Amygdala (tissue), 56 donors: ENCODE measurements at regions not wholly inside any gene's neighbourhood (a gene's known extent, or its start where the extent isn't known, plus 50 kb on each side); places are given as distances from the start of the nearest gene placed in this dataset.

ENCODE experiments used
- DNase-seq, 56 donors: peaks; one replicate each; lab custom pipeline; 2025; lab: John Stamatoyannopoulos, UW

- DNase-seq, result no peak
Observed at GRCh38 chr4:71691416-71692073, 92.3 kb downstream of the GC start.

- DNase-seq, result no peak
Observed at GRCh38 chr4:71689822-71690221, 94.1 kb downstream of the GC start.

- no peak for DNase-seq
Observed at GRCh38 chr4:71687056-71687455, 96.8 kb downstream of the GC start.

- no peak for DNase-seq
Observed at GRCh38 chr4:71685975-71686374, 97.9 kb downstream of the GC start.

- DNase-seq, result no peak
Observed at GRCh38 chr4:71683309-71683708, 100.6 kb downstream of the GC start.

GRCh38 chr4:71680706-71681105 is 103.2 kb downstream of the GC start:
- no peak for DNase-seq

- no peak for DNase-seq
Observed at GRCh38 chr4:71677568-71677967, 106.3 kb downstream of the GC start.

- DNase-seq, result no peak
Observed at GRCh38 chr4:71669291-71669690, 114.6 kb downstream of the GC start.

GRCh38 chr4:71665358-71665757 is 118.5 kb downstream of the GC start:
- DNase-seq, result peak in 1 of 56 donors; percentile 2

GRCh38 chr4:71664366-71664765 is 119.5 kb downstream of the GC start:
- DNase-seq, result no peak

GRCh38 chr4:71663780-71664179 is 120.1 kb downstream of the GC start:
- DNase-seq, result no peak

- DNase-seq, result no peak
Observed at GRCh38 chr4:71659979-71660378, 123.9 kb downstream of the GC start.

GRCh38 chr4:71648923-71649322 is 135.0 kb downstream of the GC start:
- DNase-seq, result no peak

GRCh38 chr4:71648448-71648847 is 135.4 kb downstream of the GC start:
- DNase-seq, result no peak

GRCh38 chr4:71639380-71639779 is 144.5 kb downstream of the GC start:
- no peak for DNase-seq

GRCh38 chr4:71635139-71635748 is 148.6 kb downstream of the GC start:
- DNase-seq, result no peak

GRCh38 chr4:71634364-71634763 is 149.5 kb downstream of the GC start:
- DNase-seq, result no peak

- no peak for DNase-seq
Observed at GRCh38 chr4:71630803-71631202, 153.1 kb downstream of the GC start.

- DNase-seq, result no peak
Observed at GRCh38 chr4:71625005-71625404, 158.9 kb downstream of the GC start.
